Adrenal gland (tissue), 9 donors: ENCODE measurements at regions not wholly inside any gene's neighbourhood (a gene's known extent, or its start where the extent isn't known, plus 50 kb on each side); places are given as distances from the start of the nearest gene placed in this dataset.

ENCODE experiments used
- DNase-seq, 7 donors: peaks; one replicate each; pipeline ENCODE4 v3.0.0-alpha.2; 2019 to 2020
- H3K27ac ChIP-seq, 5 donors: fragments of 200-600 bp; sonication (generic) in 4 of 5; 1 replicate in 3 of 5; 2 replicates in 2 of 5; pipeline versions ENCODE4 v1.5.1 to v1.8.0; 2016 to 2020; ENCODE audit warnings: mild to moderate bottlenecking in 1 of 5
- H3K27me3 ChIP-seq: fragments of 200-600 bp; 2 replicates; pipeline ENCODE4 v1.8.0; 2021
- H3K36me3 ChIP-seq, 2 donors: fragments of 200-600 bp; replicated peaks in 1 of 2; 1 replicate in 1 of 2; 2 replicates in 1 of 2; pipeline versions ENCODE4 v1.5.1 to v1.8.0; 2018 to 2022
- H3K4me1 ChIP-seq, 2 donors: fragments of 200-600 bp; replicated peaks in 1 of 2; 1 replicate in 1 of 2; 2 replicates in 1 of 2; pipeline versions ENCODE4 v1.5.1 to v1.8.0; 2018 to 2021
- H3K4me3 ChIP-seq, 4 donors: fragments of 200-600 bp; sonication (generic) in 3 of 4; one replicate each; pipeline ENCODE4 v1.5.1; 2016 to 2018
- H3K9me3 ChIP-seq, 3 donors: fragments of 200-600 bp; sonication (generic) in 1 of 3; replicated peaks in 1 of 3; 1 replicate in 2 of 3; 2 replicates in 1 of 3; pipeline versions ENCODE4 v1.5.1 to v1.8.0; 2016 to 2021
- POLR2A ChIP-seq, 2 donors: fragments of 450-650 bp; IDR thresholded peaks; one replicate each; pipeline ENCODE4 v1.6.1; 2017; ENCODE audit warnings: antibody characterized with exemption in 2 of 2, mild to moderate bottlenecking in 2 of 2, moderate library complexity in 1 of 2
- WGBS, 4 donors: extraction: QIAGEN DNeasy Blood & Tissue Kit in 2 of 4; methylation state at CpG; one replicate each; pipeline versions ENCODE4 v1.1.5 to v1.1.7; 2013 to 2017; 5-methylcytosine and 5-hydroxymethylcytosine counted together
- intact Hi-C, 2 donors: fragments of 100-400 bp; cut with DNase I; formaldehyde crosslinking; loops; one replicate each; pipeline versions ENCODE4 v1.14.1 to v1.15.0; 2022 to 2023
- TF ChIP-seq, protein P1 (sequence below), 6 experiments: fragments of 450-650 bp in 4 of 6; fragments of 200-600 bp in 2 of 6; sonication (generic) in 1 of 6; IDR thresholded peaks; 1 replicate in 5 of 6; 2 replicates in 1 of 6; pipeline versions ENCODE4 v1.5.1 to v1.8.0; 2016 to 2021; ENCODE audit warnings: antibody characterized with exemption in 6 of 6, mild to moderate bottlenecking in 2 of 6, moderate library complexity in 1 of 6
- donor health status: healthy with polysubstance abuse.
- donor health status: Bipolar disorder and iron deficiency.
- donor health status: DM: yes; HTN: yes; CAD: no.
- donor health status: DM: no; HTN: no; CAD: no.
- donor health status: DM: no; HTN: no; CAD: no.

DNA sequence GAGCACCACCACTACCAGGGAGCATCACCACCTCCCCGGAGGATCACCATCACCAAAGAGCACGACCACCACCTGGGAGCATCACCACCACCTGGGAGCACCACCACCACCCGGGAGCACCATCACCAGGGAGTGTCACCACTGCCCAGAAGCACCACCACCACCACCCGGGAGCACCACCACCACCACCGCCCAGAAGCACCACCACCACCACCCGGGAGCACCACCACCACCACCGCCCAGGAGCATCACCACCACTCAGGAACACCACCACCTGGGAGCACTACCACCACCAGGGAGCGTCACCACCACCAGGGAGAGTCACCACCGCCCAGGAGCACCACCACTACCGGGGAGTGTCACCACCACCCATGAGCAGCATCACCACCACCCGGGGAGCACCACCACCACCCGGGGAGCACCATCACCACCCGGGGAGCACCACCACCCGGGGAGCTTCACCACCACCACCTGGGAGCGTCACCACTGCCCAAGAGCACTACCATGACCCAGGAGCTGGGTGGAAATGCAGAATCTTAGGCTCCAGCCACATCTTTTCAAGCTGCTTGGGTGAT, 237.3 kb downstream of the SOD2 start:
- 86 to 90% (median 87%) methylated on average over 5 to 15 of the region's 15 CpGs for WGBS, 4 donors
- Histone ChIP-seq H3K9me3 (no peaks in the 10 kb centered on the region), H3K27me3 (no peaks in the 10 kb centered on the region), H3K4me3 (no peak overlapping the region), H3K4me1 (no peaks in the 10 kb centered on the region), H3K36me3 (no peaks in the 10 kb centered on the region), H3K27ac (peak overlapping the region in 1 of 5 donors; percentile 58)
- DNase-seq = peak in 1 of 7 donors; percentile 19
- intact Hi-C loops = no loop called here
- TF ChIP-seq, protein P1, sequence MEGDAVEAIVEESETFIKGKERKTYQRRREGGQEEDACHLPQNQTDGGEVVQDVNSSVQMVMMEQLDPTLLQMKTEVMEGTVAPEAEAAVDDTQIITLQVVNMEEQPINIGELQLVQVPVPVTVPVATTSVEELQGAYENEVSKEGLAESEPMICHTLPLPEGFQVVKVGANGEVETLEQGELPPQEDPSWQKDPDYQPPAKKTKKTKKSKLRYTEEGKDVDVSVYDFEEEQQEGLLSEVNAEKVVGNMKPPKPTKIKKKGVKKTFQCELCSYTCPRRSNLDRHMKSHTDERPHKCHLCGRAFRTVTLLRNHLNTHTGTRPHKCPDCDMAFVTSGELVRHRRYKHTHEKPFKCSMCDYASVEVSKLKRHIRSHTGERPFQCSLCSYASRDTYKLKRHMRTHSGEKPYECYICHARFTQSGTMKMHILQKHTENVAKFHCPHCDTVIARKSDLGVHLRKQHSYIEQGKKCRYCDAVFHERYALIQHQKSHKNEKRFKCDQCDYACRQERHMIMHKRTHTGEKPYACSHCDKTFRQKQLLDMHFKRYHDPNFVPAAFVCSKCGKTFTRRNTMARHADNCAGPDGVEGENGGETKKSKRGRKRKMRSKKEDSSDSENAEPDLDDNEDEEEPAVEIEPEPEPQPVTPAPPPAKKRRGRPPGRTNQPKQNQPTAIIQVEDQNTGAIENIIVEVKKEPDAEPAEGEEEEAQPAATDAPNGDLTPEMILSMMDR (IDR thresholded peaks at IDR 0.05) = no peak
- TF ChIP-seq POLR2A (IDR thresholded peaks at IDR 0.05) = no peak

DNA sequence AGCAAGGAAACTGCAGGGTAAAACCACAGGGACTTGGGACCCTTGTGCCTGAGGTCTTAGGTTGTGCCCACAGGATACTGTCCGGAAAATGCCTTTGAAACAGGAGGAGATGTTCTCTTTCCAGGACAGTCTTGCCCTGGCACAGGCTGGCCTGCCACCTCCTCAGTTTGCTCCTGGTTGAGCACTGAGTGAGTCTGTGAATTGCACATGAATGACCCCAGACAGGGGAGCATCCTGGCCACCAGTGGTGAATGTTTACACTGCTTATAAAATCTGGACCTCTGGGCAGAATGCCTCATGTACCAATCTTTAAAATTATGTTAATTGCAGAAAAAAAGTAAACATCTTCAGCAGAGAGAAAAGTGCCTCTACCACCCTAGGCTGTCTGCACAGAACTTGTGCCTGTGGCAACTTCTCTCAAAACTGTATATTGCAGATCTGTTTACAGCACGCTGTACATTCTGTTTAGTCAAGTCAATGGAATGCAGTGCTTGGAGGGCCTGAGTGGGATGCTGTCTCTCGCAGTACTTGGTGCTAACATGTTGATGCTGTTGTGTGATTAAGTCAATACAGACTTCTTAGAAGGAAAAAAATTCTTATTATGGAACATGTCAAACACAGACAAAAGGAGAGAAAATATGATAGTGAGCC, 242.1 kb downstream of the SOD2 start:
- Histone ChIP-seq H3K27ac (no peak overlapping the region), H3K4me3 (no peak overlapping the region), H3K4me1 (no peaks in the 10 kb centered on the region), H3K27me3 (no peaks in the 10 kb centered on the region), H3K9me3 (no peaks in the 10 kb centered on the region), H3K36me3 (no peaks in the 10 kb centered on the region)
- no peak for TF ChIP-seq POLR2A (IDR thresholded peaks at IDR 0.05)
- TF ChIP-seq, protein P1 (IDR thresholded peaks at IDR 0.05) = no peak
- intact Hi-C loops = no loop called here
- WGBS, 4 donors = 48 to 74% (median 61%) methylated on average over 3 of the region's 3 CpGs
- no peak for DNase-seq

DNA sequence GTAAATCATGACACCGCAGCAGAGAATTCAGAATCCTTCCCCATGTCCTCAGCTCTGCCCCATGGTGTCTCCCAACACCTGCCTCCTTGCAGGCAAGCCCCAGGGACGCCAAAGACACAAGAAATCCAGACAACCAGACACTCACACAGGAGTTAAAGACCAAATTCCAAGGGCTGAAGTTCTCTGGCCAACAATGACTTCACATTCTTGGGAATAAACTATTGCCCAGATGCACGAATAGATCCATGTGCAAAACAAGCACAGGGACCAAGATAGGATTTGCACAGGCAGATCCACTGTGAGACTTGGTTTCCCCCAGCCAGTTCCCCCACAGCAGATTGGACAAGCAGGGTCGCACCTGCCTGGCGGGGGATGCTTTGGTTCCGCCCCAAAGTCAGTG, 246.7 kb downstream of the SOD2 start:
- H3K27me3 ChIP-seq = no peaks in the 10 kb centered on the region
- H3K4me3 ChIP-seq = no peak overlapping the region
- H3K9me3 ChIP-seq = no peaks in the 10 kb centered on the region
- 73 to 88% (median 81%) methylated on average over 4 to 6 of the region's 6 CpGs for WGBS, 4 donors
- no peak overlapping the region for H3K27ac ChIP-seq
- no peak for DNase-seq
- no peaks in the 10 kb centered on the region for H3K36me3 ChIP-seq
- intact Hi-C loops = no loop called here
- H3K4me1 ChIP-seq = no peaks in the 10 kb centered on the region
- TF ChIP-seq, protein P1 (IDR thresholded peaks at IDR 0.05) = no peak
- TF ChIP-seq POLR2A (IDR thresholded peaks at IDR 0.05) = no peak

DNA sequence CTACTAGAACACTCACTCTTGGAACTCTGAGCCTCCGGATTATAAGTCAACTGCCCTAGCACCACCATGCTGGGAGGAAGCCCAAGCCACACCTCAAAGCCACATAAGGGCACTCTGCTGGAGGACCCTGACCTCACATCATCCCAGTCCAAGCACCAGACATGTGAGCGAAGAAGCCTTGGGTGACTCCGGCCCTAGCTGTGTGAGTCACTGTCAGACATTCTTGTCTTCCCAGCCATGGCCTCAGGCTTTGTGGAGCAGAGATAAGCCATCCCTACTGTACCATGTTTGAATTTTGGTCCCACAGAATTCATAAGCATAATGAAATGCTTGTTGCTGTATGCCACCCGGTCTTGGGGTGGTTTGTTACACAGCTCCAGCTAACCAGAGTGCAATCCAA, 247.7 kb downstream of the SOD2 start:
- TF ChIP-seq POLR2A (IDR thresholded peaks at IDR 0.05) = no peak
- TF ChIP-seq, protein P1 (IDR thresholded peaks at IDR 0.05) = no peak

More for the DNA sequence above, 247.7 kb downstream of the SOD2 start:
- Histone ChIP-seq H3K36me3 (no peaks in the 10 kb centered on the region), H3K27me3 (no peaks in the 10 kb centered on the region), H3K4me1 (no peaks in the 10 kb centered on the region), H3K27ac (no peak overlapping the region), H3K4me3 (no peak overlapping the region), H3K9me3 (no peaks in the 10 kb centered on the region)
- no peak for DNase-seq
- 70 to 79% (median 76%) methylated on average over 3 to 4 of the region's 4 CpGs for WGBS, 4 donors
- intact Hi-C loops = no loop called here
